Posterior cingulate gyrus (tissue), 11 donors: ENCODE measurements at regions not wholly inside any gene's neighbourhood (a gene's known extent, or its start where the extent isn't known, plus 50 kb on each side); places are given as distances from the start of the nearest gene placed in this dataset.

ENCODE experiments used
- DNase-seq, 10 donors: peaks; one replicate each; pipeline versions ENCODE4 v3.0.0 to v3.0.0-alpha.2; 2020 to 2021; ENCODE audit warnings: mixed read lengths in 3 of 10
- intact Hi-C: fragments of 100-400 bp; cut with DNase I; formaldehyde crosslinking; loops from one replicate; pipeline ENCODE4 v1.15.1; 2023

- DNase-seq = no peak
- intact Hi-C loops = no loop called here
Observed at GRCh38 chr10:83553366-83553765, 585.9 kb upstream of the GHITM start.

DNA sequence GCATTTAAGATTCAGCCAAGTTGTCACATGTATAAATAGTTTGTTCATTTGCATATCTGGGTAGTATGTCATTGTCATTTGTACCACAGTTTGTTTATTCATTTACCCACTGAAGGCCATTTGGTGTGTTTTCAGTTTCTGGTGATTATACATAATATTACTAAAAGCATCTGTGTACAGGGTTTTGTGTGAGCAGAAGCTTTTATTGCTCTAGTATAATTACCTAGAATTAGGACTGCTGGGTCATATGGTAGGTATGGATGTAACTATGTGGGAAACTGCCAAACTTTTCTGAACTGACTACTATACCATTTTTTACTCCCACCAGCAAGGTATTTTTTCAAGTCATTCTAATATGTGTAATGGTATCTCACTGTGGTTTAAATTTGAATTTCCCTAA is 584.0 kb upstream of the GHITM start:
- intact Hi-C loops = no loop called here
- no peak for DNase-seq

- no peak for DNase-seq
- intact Hi-C loops = no loop called here
Observed at GRCh38 chr10:83562381-83562780, 576.9 kb upstream of the GHITM start.

DNA sequence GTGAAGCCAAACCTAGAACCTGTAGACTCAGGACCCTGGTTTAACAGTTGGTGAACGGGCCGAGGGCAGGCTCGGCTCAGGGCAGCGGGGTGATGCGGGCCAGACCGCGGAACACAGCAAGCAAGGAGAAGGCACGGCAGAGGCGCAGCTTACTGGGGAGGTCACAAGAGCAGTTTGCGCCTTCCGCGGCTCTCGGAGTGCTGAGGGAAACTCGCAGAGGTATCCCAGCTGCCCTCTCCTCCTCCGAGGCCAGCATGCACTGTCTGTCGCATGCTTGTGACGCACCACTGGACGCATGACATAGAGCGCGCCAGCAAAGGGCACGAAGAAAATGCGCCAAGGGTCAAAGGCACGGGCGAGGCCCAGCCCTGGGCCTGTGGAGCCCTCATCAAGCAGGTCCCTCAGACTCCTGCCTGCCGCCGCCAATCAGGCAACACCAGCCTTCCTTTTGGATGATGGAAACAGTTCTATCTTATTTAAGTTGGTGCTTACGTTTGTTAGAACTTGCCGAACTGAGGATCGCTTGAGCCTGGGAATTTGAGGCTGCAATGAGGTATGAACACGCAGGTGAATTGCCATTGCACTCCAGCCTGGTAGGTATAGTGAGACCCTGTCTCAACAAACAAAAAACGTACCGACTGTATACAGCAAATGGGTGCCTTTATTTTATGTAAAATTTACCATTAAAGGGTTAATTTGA is 574.3 kb upstream of the GHITM start:
- peak in 2 of 10 donors; percentile 57 to 80 for DNase-seq
- intact Hi-C loops = no loop called here

- no peak for DNase-seq
- intact Hi-C loops = no loop called here
Observed at GRCh38 chr10:83572036-83572435, 567.3 kb upstream of the GHITM start.

- DNase-seq = no peak
- intact Hi-C loops = no loop called here
Observed at GRCh38 chr10:83574770-83575169, 564.5 kb upstream of the GHITM start.

DNA sequence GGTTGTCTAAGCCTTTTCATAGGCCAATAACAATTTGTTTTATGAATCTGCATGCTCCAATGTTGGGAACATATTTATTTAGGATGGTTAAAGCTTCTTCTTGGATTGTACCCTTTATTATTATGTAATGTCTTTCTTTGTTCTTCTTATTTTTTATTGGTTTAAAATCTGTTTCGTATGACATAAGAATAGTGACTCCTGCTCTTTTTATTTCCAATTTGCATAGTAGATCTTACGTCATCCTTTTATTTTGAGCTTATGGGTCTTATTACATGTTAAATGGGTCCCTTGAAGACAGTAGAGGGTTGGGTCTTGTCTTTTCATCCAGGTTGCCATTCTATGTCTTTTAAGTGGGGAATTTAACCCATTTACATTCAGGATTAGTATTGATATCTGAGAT is 561.9 kb upstream of the GHITM start:
- no peak for DNase-seq
- intact Hi-C loops = no loop called here

DNA sequence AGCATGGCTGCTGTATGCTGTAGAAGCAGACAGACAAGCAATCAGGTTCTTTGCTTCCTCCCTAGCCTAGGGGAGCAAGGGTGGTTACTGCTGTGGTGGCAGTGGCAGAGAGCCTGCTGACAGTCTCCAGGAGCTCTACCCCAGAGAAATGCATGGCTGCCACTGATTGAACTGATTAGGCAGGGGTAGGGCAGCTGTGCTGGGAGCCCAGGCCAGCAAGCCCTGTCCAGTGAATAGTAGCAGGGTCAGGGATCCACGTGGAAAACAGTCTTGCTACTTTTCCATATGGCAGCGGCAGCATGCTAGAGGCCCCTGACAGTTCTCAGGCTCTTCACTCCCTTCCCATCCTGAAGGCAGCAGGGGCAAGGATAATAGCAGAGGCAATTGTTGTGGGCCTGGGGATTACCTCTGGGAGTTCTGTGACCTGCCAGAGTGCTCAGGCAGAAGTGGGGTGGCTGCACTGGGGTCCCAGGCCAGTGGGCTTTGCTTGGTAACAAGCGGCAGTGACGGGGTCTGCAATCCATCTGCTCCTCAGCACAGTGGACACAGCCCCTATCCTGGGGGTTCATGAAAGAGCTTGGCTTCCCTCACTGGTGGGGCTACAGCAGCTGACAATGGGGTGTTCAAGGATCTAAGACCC is 558.8 kb upstream of the GHITM start:
- DNase-seq = peak in 1 of 10 donors; percentile 61
- intact Hi-C loops = no loop called here

GRCh38 chr10:83582407-83583095 is 556.8 kb upstream of the GHITM start:
- no peak for DNase-seq
- intact Hi-C loops = no loop called here

DNA sequence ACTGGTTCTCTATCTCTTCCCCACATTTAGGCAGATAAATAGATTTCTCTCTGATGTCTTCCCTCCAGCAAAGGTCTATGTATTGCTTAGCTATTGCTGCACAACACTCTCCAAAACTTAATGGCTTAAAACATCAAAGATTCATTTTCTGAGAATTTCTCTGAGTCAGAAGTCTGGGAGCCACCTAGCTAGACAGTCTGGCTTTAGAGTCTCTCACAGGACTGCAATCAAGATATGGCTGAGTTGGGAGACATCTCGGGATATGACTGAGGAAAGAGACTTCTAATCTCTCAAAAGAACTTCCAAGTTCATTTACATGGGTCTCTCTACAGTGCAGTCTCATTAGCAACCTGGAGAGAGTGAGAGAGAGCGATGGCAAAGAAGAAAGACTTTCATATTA is 553.6 kb upstream of the GHITM start:
- DNase-seq = no peak
- intact Hi-C loops = no loop called here

- intact Hi-C loops = no loop called here
- no peak for DNase-seq
Observed at GRCh38 chr10:83592337-83592935, 546.9 kb upstream of the GHITM start.

DNA sequence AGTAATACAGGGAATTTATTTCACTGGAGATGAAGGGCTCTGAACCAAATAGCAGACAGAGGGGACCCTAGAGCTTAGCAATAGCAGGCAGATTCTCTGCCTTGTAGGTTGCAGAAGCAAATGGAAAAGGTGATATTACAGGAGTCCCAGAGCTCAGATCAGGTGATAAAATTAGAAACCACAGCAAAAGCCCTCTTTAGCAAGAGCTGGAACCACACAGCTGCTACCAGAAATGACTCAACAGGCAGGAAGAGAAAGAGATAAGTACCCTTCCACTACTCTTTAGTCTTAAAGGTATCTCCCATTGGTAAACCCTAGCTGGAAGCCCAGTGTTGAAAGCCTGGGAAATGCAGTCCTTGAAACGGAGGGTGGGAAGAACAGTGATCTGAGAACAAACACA is 535.6 kb upstream of the GHITM start:
- DNase-seq = no peak
- intact Hi-C loops = no loop called here

DNA sequence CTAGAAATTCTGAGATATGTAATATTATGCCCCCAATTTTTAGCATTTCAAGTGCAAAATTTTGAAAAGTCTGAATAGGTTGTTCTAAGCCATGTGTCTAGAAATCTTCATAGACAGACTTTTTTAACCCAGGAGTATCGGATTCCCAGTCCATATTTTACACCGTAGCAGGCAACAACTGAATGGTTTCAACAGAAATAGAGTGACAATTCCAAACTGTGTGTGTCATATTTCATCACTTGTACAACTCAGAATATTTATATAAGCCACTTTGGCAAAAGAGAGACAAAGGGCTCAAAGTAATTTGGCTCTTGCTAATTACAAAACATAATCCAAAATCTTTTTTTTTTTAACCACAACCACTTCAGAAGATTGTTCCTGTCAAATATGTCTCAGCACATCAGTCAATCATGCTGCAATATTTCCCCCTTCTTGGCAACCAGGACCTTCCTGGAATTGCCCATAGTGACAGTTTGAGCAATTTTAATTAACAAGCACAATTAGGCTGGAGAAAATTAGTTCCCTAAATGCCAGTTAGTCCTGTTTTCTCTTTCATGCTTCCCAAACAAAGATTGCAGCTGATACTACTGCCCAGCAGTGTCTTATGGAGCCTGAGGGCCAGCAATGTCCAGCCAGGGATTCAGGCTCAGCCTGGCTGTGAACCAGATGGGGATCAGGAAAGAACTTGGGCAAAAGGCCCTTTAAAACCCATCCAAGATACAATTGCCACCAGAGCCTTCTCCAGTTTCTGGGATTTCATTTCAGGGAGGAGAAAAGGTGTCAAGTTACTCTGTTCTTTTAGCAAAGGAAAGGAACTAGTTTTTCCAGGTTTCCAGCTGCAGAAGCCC is 533.3 kb upstream of the GHITM start:
- intact Hi-C loops = no loop called here
- DNase-seq = no peak

GRCh38 chr10:83607959-83608745 is 531.2 kb upstream of the GHITM start:
- intact Hi-C loops = no loop called here
- DNase-seq = no peak

DNA sequence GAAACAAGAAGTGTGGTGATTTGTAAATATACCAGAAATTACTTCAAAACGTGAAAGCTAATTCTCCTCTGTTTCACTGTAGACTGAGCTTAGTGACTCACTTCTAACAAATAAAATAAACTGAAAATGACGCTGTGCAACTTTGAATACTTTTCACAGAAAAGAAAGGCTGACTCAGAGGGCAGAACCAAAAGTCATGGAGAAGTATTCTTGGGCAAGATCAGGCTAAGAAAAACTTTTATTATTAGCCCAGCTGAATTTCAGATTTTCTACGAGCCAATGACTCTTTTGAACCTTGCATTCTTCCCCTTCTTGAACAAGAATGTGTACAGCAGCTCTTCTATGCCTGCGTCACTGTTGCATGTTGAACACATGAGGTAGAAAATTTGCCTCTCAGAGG is 527.3 kb upstream of the GHITM start:
- no peak for DNase-seq
- intact Hi-C loops = no loop called here

GRCh38 chr10:83612746-83613145 is 526.6 kb upstream of the GHITM start:
- intact Hi-C loops = no loop called here
- no peak for DNase-seq

- DNase-seq = no peak
- intact Hi-C loops = no loop called here
Observed at GRCh38 chr10:83617172-83617571, 522.1 kb upstream of the GHITM start.

DNA sequence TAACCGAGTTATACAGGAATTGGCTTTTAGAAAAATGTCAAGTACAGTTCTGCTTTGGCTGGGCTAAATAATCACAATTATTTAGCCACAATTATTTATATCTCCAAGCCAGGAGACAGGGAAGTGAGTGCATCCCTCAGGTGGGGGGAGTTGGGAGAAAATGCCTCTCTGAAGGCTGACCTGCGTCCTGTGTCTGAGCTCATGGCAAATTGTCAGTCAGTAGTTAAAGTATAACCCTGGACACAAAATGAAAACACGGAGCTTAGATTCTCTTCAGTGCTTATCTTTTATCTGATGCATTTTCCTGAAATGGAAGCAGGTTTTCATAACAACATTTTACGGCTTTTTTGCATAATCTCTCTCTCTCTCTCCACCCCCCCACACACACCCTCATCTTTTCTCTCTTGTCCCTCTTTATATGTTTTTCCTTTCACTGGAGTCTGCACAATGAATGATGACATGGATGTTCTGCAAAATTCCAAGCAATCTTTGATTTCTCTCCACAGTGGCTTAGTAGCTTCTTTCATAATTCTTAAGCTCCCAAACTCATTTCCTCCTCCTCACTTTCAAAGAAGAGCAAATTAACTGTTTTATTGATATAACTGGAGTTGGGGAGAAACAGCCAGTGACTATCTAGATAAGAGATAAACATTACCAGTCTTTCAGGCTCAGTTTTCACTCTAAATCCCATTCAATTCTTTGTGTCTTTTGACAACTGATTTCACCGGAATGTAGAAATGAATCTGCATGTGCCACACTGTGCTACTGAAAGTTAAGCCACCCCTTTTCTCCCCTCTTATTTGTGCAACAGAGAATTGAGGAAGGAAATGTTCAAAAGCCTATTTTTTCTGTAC is 521.4 kb upstream of the GHITM start:
- no peak for DNase-seq

DNA sequence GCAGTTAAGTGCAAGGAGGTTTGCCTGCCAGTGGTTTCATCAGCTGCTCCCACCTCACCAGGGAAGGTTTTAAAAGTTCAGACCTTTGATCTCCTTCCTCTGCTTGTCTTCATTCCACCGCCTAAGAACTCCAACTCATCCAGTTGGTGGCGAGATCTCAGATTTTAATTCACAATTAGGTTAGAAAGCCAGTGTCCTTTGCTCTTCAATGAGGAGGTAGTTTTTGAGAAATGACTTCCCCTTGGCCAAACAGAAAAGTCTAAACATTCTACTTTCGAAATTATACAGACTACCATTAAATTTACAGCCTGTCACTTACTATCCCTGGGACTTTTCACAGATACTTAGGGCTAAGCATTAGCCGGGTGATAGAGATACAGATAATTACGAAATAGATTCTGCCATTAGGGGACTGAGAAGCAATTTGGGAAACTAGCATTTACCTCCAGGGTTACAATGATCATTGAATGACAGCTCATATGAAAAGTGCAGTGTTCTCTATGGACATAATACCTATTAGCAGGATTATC is 513.4 kb upstream of the GHITM start:
- no peak for DNase-seq
- intact Hi-C loops = no loop called here

More for the DNA sequence above, 521.4 kb upstream of the GHITM start:
- intact Hi-C loops = no loop called here
